ENCODE measurements at regions not wholly inside any gene's neighbourhood (a gene's known extent, or its start where the extent isn't known, plus 50 kb on each side); places are given as distances from the start of the nearest gene placed in this dataset.

DNA sequence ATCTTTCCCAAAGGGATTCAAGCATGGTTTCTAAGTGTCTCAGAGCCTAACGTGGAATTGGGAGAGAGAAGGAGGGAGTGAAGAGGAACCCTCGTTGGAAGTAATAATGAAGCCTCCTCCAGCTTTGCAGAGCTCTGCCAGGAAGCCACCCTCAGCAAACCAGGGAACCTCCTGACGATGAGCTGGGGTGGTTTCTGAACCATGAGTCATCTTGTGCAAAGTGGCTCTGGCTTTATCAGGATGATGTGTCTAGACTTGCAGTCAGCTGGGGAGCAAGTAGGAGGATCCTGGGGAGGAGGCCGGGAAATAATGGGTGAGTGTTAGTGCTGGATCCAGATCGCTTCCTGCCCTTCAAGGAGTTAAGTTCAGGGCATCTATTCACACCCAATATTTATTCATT lies 191.7 kb upstream of the RBFOX1 start:
- no peak overlapping the region for H3K9ac ChIP-seq (ENCODE audit: low read length)
- H3K4me3 ChIP-seq (replicated peaks in 1 of 2; ENCODE audit: low read depth in 1 of 2, low read length in 2 of 2): no peak overlapping the region
- ChIA-PET CTCF (no interaction called here), RAD21 (ENCODE audit: low non-redundant PET in 1 of 2, low total read pairs in 2 of 2, uncharacterized antibody in 2 of 2, unreplicated experiment in 2 of 2) (no interaction called here), POLR2A (no interaction called here)
- H3K4me2 ChIP-seq (ENCODE audit: low read length): no peak overlapping the region
- intact Hi-C loops (cut with micrococcal nuclease): no loop called here
- no peaks in the 10 kb centered on the region for H3K27me3 ChIP-seq (ENCODE audit: insufficient read depth, low read length)
- TF ChIP-seq ZFX (IDR thresholded peaks at IDR 0.05): no peak
- no peak for TF ChIP-seq YY1 (IDR thresholded peaks at IDR 0.05; ENCODE audit: extremely low read depth, insufficient replicate concordance, low read depth, low read length)
- no peak for TF ChIP-seq SP1 (IDR thresholded peaks at IDR 0.05; ENCODE audit: low read depth)
- no peak for TF ChIP-seq JUND (IDR thresholded peaks at IDR 0.05)
- TF ChIP-seq CBX3 (IDR thresholded peaks at IDR 0.05; ENCODE audit: low read depth): no peak
- TF ChIP-seq, protein P1, sequence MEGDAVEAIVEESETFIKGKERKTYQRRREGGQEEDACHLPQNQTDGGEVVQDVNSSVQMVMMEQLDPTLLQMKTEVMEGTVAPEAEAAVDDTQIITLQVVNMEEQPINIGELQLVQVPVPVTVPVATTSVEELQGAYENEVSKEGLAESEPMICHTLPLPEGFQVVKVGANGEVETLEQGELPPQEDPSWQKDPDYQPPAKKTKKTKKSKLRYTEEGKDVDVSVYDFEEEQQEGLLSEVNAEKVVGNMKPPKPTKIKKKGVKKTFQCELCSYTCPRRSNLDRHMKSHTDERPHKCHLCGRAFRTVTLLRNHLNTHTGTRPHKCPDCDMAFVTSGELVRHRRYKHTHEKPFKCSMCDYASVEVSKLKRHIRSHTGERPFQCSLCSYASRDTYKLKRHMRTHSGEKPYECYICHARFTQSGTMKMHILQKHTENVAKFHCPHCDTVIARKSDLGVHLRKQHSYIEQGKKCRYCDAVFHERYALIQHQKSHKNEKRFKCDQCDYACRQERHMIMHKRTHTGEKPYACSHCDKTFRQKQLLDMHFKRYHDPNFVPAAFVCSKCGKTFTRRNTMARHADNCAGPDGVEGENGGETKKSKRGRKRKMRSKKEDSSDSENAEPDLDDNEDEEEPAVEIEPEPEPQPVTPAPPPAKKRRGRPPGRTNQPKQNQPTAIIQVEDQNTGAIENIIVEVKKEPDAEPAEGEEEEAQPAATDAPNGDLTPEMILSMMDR (IDR thresholded peaks at IDR 0.05 in 2 of 3, conservative IDR thresholded peaks at IDR 0.05 in 1 of 3; ENCODE audit: borderline replicate concordance in 1 of 3, insufficient read depth in 1 of 3, low read depth in 2 of 3, low read length in 2 of 3): no peak
- TF ChIP-seq, protein P2, sequence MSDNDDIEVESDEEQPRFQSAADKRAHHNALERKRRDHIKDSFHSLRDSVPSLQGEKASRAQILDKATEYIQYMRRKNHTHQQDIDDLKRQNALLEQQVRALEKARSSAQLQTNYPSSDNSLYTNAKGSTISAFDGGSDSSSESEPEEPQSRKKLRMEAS (IDR thresholded peaks at IDR 0.05): no peak
- TF ChIP-seq SIN3A (IDR thresholded peaks at IDR 0.05; ENCODE audit: low read depth): no peak
- TF ChIP-seq EZH2phosphoT487 (IDR thresholded peaks at IDR 0.05; ENCODE audit: borderline replicate concordance): no peak
- no peak for TF ChIP-seq POLR2AphosphoS5 (IDR thresholded peaks at IDR 0.05; ENCODE audit: low read depth, low read length)
- TF ChIP-seq, protein P3, sequence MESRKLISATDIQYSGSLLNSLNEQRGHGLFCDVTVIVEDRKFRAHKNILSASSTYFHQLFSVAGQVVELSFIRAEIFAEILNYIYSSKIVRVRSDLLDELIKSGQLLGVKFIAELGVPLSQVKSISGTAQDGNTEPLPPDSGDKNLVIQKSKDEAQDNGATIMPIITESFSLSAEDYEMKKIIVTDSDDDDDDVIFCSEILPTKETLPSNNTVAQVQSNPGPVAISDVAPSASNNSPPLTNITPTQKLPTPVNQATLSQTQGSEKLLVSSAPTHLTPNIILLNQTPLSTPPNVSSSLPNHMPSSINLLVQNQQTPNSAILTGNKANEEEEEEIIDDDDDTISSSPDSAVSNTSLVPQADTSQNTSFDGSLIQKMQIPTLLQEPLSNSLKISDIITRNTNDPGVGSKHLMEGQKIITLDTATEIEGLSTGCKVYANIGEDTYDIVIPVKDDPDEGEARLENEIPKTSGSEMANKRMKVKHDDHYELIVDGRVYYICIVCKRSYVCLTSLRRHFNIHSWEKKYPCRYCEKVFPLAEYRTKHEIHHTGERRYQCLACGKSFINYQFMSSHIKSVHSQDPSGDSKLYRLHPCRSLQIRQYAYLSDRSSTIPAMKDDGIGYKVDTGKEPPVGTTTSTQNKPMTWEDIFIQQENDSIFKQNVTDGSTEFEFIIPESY (IDR thresholded peaks at IDR 0.05; ENCODE audit: extremely low read depth, insufficient replicate concordance, low read length): no peak
- no peak for TF ChIP-seq EGR1 (IDR thresholded peaks at IDR 0.05; ENCODE audit: low read depth)
- TF ChIP-seq RAD21 (IDR thresholded peaks at IDR 0.05; ENCODE audit: low read depth): no peak
- H4K20me1 ChIP-seq (ENCODE audit: insufficient read depth): no peaks in the 10 kb centered on the region
- no peaks in the 10 kb centered on the region for H3K9me2 ChIP-seq (ENCODE audit: insufficient read depth)
- no peaks in the 10 kb centered on the region for H3K4me1 ChIP-seq (ENCODE audit: control insufficient read depth in 1 of 2, insufficient read depth in 2 of 2, low read length in 2 of 2)
- H2AFZ ChIP-seq (ENCODE audit: low read depth, low read length, poor library complexity, severe bottlenecking): no peak overlapping the region
- peaks cover 0 to 13% of the 10 kb centered on the region in 2 experiments; a peak in 2 of 4 replicates for H3K9me3 ChIP-seq (ENCODE audit: control insufficient read depth in 1 of 2, insufficient read depth in 1 of 2, low read depth in 1 of 2, low read length in 2 of 2)
- no peaks in the 10 kb centered on the region for H3K36me3 ChIP-seq (ENCODE audit: control insufficient read depth in 1 of 2, insufficient read depth in 2 of 2, low read length in 2 of 2)
- no peaks in the 10 kb centered on the region for H3K79me2 ChIP-seq (ENCODE audit: insufficient read depth, low read length)
- DNase-seq (ENCODE audit: low read depth, low spot score): no peak
- ATAC-seq: no peak
- H3K27ac ChIP-seq (ENCODE audit: low read depth, low read length): no peak overlapping the region
- no TSS peak for BruUV-seq (replicated peaks)
